Caco-2 (cell line): ENCODE measurements at regions not wholly inside any gene's neighbourhood (a gene's known extent, or its start where the extent isn't known, plus 50 kb on each side); places are given as distances from the start of the nearest gene placed in this dataset.

ENCODE experiments used
- BruUV-seq: library from RNA; stranded (reverse); fragments of 400-500 nt; replicated peaks from 2 replicates; lab custom pipeline; 2021; lab: Mats Ljungman, UMichigan
- CTCF ChIA-PET: fragments of 300-600 bp; sonication (Branson Sonifier 250); formaldehyde crosslinking; loops from one replicate; lab custom pipeline; 2022; ENCODE audit warnings: antibody characterized with exemption; lab: Charles Lee
- POLR2A ChIA-PET: fragments of 300-600 bp; sonication (Branson Sonifier 250); formaldehyde crosslinking; loops from one replicate; lab custom pipeline; 2022; ENCODE audit warnings: antibody characterized with exemption; lab: Charles Lee
- DNase-seq, 2 experiments: peaks; one replicate each; pipeline versions ENCODE4 v3.0.0 to v3.0.0-alpha.2; 2020 to 2022
- H3K27me3 ChIP-seq: replicated peaks from 2 replicates; pipeline ENCODE4 v1.6.0; 2011; ENCODE audit warnings: low read length; ENCODE audit not compliant: control insufficient read depth, insufficient read depth
- H3K36me3 ChIP-seq: 2 replicates; pipeline ENCODE4 v1.5.1; 2011; ENCODE audit warnings: low read length; ENCODE audit not compliant: control insufficient read depth, insufficient read depth
- H3K4me1 ChIP-seq: fragments of 250-450 bp; sonication (Bioruptor Pico); 2 replicates; pipeline ENCODE4 v1.5.1; 2020; ENCODE audit warnings: mild to moderate bottlenecking
- H3K4me3 ChIP-seq: 2 replicates; pipeline ENCODE4 v1.5.1; 2011; ENCODE audit warnings: low read depth, mild to moderate bottlenecking, control low read depth, low read length
- H3K9me3 ChIP-seq: fragments of 250-450 bp; sonication (Bioruptor Pico); 2 replicates; pipeline ENCODE4 v1.5.1; 2020; ENCODE audit warnings: mild to moderate bottlenecking, moderate library complexity
- H3K27ac Mint-ChIP-seq: one replicate; pipeline ENCODE4 v1.8.0; 2022; ENCODE audit warnings: mixed read lengths; ENCODE audit not compliant: unreplicated experiment
- H3K27me3 Mint-ChIP-seq: one replicate; pipeline ENCODE4 v1.8.0; 2022; ENCODE audit warnings: mixed read lengths; ENCODE audit not compliant: insufficient read depth, unreplicated experiment
- H3K36me3 Mint-ChIP-seq: one replicate; pipeline ENCODE4 v1.8.0; 2022; ENCODE audit warnings: mild to moderate bottlenecking, mixed read lengths; ENCODE audit not compliant: insufficient read depth, unreplicated experiment
- H3K4me1 Mint-ChIP-seq: one replicate; pipeline ENCODE4 v1.8.0; 2022; ENCODE audit warnings: low read depth, mixed read lengths; ENCODE audit not compliant: unreplicated experiment
- H3K4me3 Mint-ChIP-seq: one replicate; pipeline ENCODE4 v1.8.0; 2022; ENCODE audit warnings: mild to moderate bottlenecking, moderate library complexity, mixed read lengths; ENCODE audit not compliant: unreplicated experiment
- H3K9me3 Mint-ChIP-seq: one replicate; pipeline ENCODE4 v1.8.0; 2022; ENCODE audit warnings: mixed read lengths; ENCODE audit not compliant: unreplicated experiment
- intact Hi-C: fragments of 100-400 bp; cut with micrococcal nuclease; formaldehyde crosslinking; loops from one replicate; pipeline ENCODE4 v1.10.0; 2022; ENCODE audit not compliant: unreplicated experiment
- TF ChIP-seq, protein P1 (sequence below), 2 experiments: fragments of 200-600 bp in 1 of 2; IDR thresholded peaks; 1 replicate in 1 of 2; 2 replicates in 1 of 2; pipeline versions ENCODE4 v1.5.1 to v1.8.0; 2011 to 2022; ENCODE audit warnings: antibody characterized with exemption in 1 of 2, control low read depth in 1 of 2, inconsistent platforms in 1 of 2, low read depth in 1 of 2, low read length in 1 of 2, mild to moderate bottlenecking in 1 of 2, moderate library complexity in 1 of 2; ENCODE audit not compliant: insufficient read depth in 1 of 2, severe bottlenecking in 1 of 2, unreplicated experiment in 1 of 2

DNA sequence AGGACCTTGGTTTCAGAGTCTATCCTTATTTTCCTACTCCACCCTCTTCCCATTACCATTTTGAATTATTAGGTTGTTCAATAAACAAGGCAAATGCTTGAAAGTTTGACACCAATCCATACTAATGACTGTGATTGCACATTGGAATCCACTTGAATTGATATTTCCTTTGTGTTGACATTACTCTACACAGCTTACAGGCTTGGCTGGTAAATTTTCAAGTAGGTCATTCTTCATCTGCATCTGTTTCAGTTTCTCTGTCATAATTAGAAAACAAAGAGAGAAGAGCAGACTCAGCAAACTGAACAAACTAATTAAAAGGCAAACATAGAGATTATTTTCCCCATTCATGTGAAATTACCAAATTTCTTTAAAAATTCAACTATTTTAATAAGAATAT is 732.9 kb upstream of the BCHE start:
- peaks cover 13% of the 10 kb centered on the region for H3K9me3 Mint-ChIP-seq
- Histone ChIP-seq H3K36me3 (no peaks in the 10 kb centered on the region), H3K4me1 (no peaks in the 10 kb centered on the region), H3K9me3 (no peaks in the 10 kb centered on the region), H3K27me3 (no peaks in the 10 kb centered on the region), H3K4me3 (no peak overlapping the region)
- no peak overlapping the region for H3K4me3 Mint-ChIP-seq
- POLR2A ChIA-PET = no interaction called here
- H3K4me1 Mint-ChIP-seq = no peaks in the 10 kb centered on the region
- TF ChIP-seq, protein P1, sequence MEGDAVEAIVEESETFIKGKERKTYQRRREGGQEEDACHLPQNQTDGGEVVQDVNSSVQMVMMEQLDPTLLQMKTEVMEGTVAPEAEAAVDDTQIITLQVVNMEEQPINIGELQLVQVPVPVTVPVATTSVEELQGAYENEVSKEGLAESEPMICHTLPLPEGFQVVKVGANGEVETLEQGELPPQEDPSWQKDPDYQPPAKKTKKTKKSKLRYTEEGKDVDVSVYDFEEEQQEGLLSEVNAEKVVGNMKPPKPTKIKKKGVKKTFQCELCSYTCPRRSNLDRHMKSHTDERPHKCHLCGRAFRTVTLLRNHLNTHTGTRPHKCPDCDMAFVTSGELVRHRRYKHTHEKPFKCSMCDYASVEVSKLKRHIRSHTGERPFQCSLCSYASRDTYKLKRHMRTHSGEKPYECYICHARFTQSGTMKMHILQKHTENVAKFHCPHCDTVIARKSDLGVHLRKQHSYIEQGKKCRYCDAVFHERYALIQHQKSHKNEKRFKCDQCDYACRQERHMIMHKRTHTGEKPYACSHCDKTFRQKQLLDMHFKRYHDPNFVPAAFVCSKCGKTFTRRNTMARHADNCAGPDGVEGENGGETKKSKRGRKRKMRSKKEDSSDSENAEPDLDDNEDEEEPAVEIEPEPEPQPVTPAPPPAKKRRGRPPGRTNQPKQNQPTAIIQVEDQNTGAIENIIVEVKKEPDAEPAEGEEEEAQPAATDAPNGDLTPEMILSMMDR (IDR thresholded peaks at IDR 0.05; ENCODE audit: insufficient read depth in 1 of 2, low read depth in 1 of 2, low read length in 1 of 2, severe bottlenecking in 1 of 2, unreplicated experiment in 1 of 2) = no peak
- CTCF ChIA-PET = no interaction called here
- no TSS peak for BruUV-seq
- no peaks in the 10 kb centered on the region for H3K27me3 Mint-ChIP-seq
- intact Hi-C loops = no loop called here
- H3K27ac Mint-ChIP-seq = no peak overlapping the region
- no peak for DNase-seq
- no peaks in the 10 kb centered on the region for H3K36me3 Mint-ChIP-seq

DNA sequence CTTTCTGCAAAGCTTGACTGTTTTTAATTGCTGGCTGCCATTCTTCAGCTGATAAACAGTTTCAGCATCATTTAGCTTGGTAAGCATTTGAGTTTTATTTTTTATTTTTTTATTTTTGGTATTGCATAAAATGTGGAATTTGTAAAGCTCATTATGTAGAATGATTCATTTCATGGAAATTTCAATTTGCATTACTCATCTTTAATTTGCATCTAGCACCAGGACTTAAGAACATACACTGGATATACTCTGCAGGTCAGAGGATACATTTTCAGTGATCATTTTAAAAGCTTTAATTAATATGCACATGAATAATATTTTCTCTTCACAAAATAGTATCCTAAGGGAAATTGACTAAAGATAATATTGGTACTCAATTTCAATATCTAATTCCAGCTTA is 732.4 kb upstream of the BCHE start:
- ChIA-PET POLR2A (no interaction called here), CTCF (no interaction called here)
- Mint-ChIP-seq H3K4me1 (no peaks in the 10 kb centered on the region), H3K9me3 (peaks cover 13% of the 10 kb centered on the region), H3K36me3 (no peaks in the 10 kb centered on the region), H3K27ac (no peak overlapping the region), H3K4me3 (no peak overlapping the region), H3K27me3 (no peaks in the 10 kb centered on the region)
- no peak for DNase-seq
- Histone ChIP-seq H3K4me3 (no peak overlapping the region), H3K36me3 (no peaks in the 10 kb centered on the region), H3K4me1 (no peaks in the 10 kb centered on the region), H3K9me3 (no peaks in the 10 kb centered on the region), H3K27me3 (no peaks in the 10 kb centered on the region)
- intact Hi-C loops = loop anchor here (10.0 kb wide), 1 partner anchor 305 kb away; no protein-coding TSS in a partner anchor
- TF ChIP-seq, protein P1 (IDR thresholded peaks at IDR 0.05; ENCODE audit: insufficient read depth in 1 of 2, low read depth in 1 of 2, low read length in 1 of 2, severe bottlenecking in 1 of 2, unreplicated experiment in 1 of 2) = no peak
- no TSS peak for BruUV-seq

DNA sequence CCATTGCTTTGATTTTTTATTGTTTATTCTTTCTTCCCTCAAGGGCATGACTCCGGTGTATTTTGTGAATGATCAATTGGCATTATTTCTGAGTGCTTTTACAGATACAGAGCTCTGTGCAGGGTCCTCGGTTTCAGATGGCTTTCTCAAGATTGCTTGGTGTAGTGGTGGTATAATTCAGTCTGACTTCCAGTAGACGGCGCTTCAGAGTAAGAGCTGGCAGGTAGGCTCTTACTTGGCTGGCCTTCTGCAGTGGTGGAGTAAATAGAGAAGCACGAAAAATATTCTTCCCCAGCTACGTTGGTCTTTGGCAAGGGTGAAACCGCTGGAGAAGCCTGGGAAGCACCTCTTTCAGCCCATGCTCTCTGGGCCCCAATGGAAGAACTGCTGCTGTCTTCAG is 723.0 kb upstream of the BCHE start:
- no peaks in the 10 kb centered on the region for H3K27me3 ChIP-seq
- no peak for DNase-seq
- Mint-ChIP-seq H3K4me1 (no peaks in the 10 kb centered on the region), H3K27me3 (no peaks in the 10 kb centered on the region), H3K36me3 (no peaks in the 10 kb centered on the region), H3K27ac (no peak overlapping the region), H3K4me3 (no peak overlapping the region), H3K9me3 (no peaks in the 10 kb centered on the region)
- H3K4me1 ChIP-seq = no peaks in the 10 kb centered on the region
- TF ChIP-seq, protein P1 (IDR thresholded peaks at IDR 0.05; ENCODE audit: insufficient read depth in 1 of 2, low read depth in 1 of 2, low read length in 1 of 2, severe bottlenecking in 1 of 2, unreplicated experiment in 1 of 2) = no peak
- H3K36me3 ChIP-seq = no peaks in the 10 kb centered on the region
- H3K4me3 ChIP-seq = no peak overlapping the region
- ChIA-PET POLR2A (no interaction called here), CTCF (no interaction called here)
- BruUV-seq = no TSS peak
- H3K9me3 ChIP-seq = no peaks in the 10 kb centered on the region
- intact Hi-C loops = loop anchor here (10.0 kb wide), 1 partner anchor 295 kb away; no protein-coding TSS in a partner anchor
